SK-N-SH (cell line): ENCODE measurements at regions not wholly inside any gene's neighbourhood (a gene's known extent, or its start where the extent isn't known, plus 50 kb on each side); places are given as distances from the start of the nearest gene placed in this dataset.

Experiments used
- CTCF ChIA-PET: fragments of 300-600, 350-600 bp; formaldehyde crosslinking; extraction: SDS; loops from one replicate; lab custom pipeline; 2021; lab: Yijun Ruan, JAX
- POLR2A ChIA-PET: fragments of 350-600 bp; sonication (Branson Sonifier 250); formaldehyde crosslinking; extraction: SDS; loops from one replicate; lab custom pipeline; 2020; ENCODE audit warnings: antibody characterized with exemption, inconsistent platforms; lab: Yijun Ruan, JAX
- DNase-seq: peaks from one replicate; pipeline ENCODE4 v3.0.0; 2012
- H2AFZ ChIP-seq: fragments of 200-600 bp; sonication (generic); 2 replicates; pipeline ENCODE4 v1.8.1; 2016; ENCODE audit warnings: antibody characterized with exemption, mild to moderate bottlenecking, low read depth
- H3F3A ChIP-seq: fragments of 200-600 bp; sonication (generic); replicated peaks from 2 replicates; pipeline ENCODE3; 2016; ENCODE audit warnings: antibody characterized with exemption, mild to moderate bottlenecking; ENCODE audit not compliant: insufficient read depth
- H3K27ac ChIP-seq, 2 experiments: fragments of 200-500 bp in 1 of 2; fragments of 200-600 bp in 1 of 2; sonication (Bioruptor generic) in 1 of 2; sonication (generic), shearing (Covaris generic) in 1 of 2; 2 replicates each; pipeline versions ENCODE4 v1.5.1 to v1.6.1; 2014 to 2016; ENCODE audit warnings: low read depth in 2 of 2, inconsistent platforms in 1 of 2, low read length in 1 of 2, mild to moderate bottlenecking in 1 of 2, mixed read lengths in 1 of 2
- H3K27me3 ChIP-seq: fragments of 200-600 bp; sonication (generic), shearing (Covaris generic); 2 replicates; pipeline ENCODE4 v1.6.1; 2016; ENCODE audit warnings: mixed run types; ENCODE audit not compliant: insufficient read depth
- H3K36me3 ChIP-seq, 2 experiments: fragments of 200-500 bp in 1 of 2; fragments of 200-600 bp in 1 of 2; sonication (Bioruptor generic) in 1 of 2; sonication (generic) in 1 of 2; replicated peaks in 1 of 2; 2 replicates each; pipeline versions ENCODE3 to v1.5.1; 2014 to 2016; ENCODE audit warnings: low read length in 1 of 2, mild to moderate bottlenecking in 1 of 2; ENCODE audit not compliant: insufficient read depth in 2 of 2, control insufficient read depth in 1 of 2
- H3K4me1 ChIP-seq, 2 experiments: fragments of 200-500 bp in 1 of 2; fragments of 200-600 bp in 1 of 2; sonication (Bioruptor generic) in 1 of 2; sonication (generic), shearing (Covaris generic) in 1 of 2; 2 replicates each; pipeline versions ENCODE4 v1.5.1 to v1.6.1; 2014 to 2016; ENCODE audit warnings: low read depth in 1 of 2, low read length in 1 of 2, mixed run types in 1 of 2; ENCODE audit not compliant: insufficient read depth in 2 of 2, control insufficient read depth in 1 of 2
- H3K4me2 ChIP-seq: fragments of 200-600 bp; sonication (generic), shearing (Covaris generic); 2 replicates; pipeline ENCODE4 v1.6.1; 2017; ENCODE audit warnings: mixed run types
- H3K4me3 ChIP-seq, 2 experiments: fragments of 200-500 bp in 1 of 2; fragments of 200-600 bp in 1 of 2; sonication (Bioruptor generic) in 1 of 2; sonication (generic), shearing (Covaris generic) in 1 of 2; 2 replicates each; pipeline versions ENCODE4 v1.5.1 to v1.8.1; 2014 to 2016; ENCODE audit warnings: low read depth in 2 of 2, inconsistent platforms in 1 of 2, low read length in 1 of 2, mild to moderate bottlenecking in 1 of 2, mixed read lengths in 1 of 2, moderate library complexity in 1 of 2
- H3K79me2 ChIP-seq: fragments of 200-600 bp; sonication (generic); 2 replicates; pipeline ENCODE4 v1.8.1; 2017; ENCODE audit warnings: mild to moderate bottlenecking; ENCODE audit not compliant: insufficient read depth
- H3K9ac ChIP-seq: fragments of 200-600 bp; sonication (generic); 2 replicates; pipeline ENCODE4 v1.6.1; 2017; ENCODE audit warnings: mixed run types
- H3K9me2 ChIP-seq: fragments of 200-600 bp; sonication (generic); 2 replicates; pipeline ENCODE4 v1.6.1; 2017; ENCODE audit warnings: mixed run types
- H3K9me3 ChIP-seq: fragments of 200-600 bp; sonication (generic); 2 replicates; pipeline ENCODE4 v1.6.1; 2017; ENCODE audit warnings: mixed run types, mild to moderate bottlenecking, moderate library complexity
- H4K20me1 ChIP-seq: fragments of 200-600 bp; sonication (generic); 2 replicates; pipeline ENCODE4 v1.6.1; 2017; ENCODE audit warnings: mild to moderate bottlenecking, mixed run types; ENCODE audit not compliant: insufficient read depth
- CHD2 ChIP-seq: fragments of 150-350 bp; IDR thresholded peaks from 2 replicates; pipeline ENCODE4 v1.6.1; 2018; ENCODE audit warnings: low read length; ENCODE audit not compliant: partially characterized antibody
- ELF1 ChIP-seq: IDR thresholded peaks from 2 replicates; pipeline ENCODE4 v1.4.0; 2012
- FOXJ3 ChIP-seq: sonication (generic); formaldehyde crosslinking; IDR thresholded peaks from 2 replicates; pipeline ENCODE4 v1.5.1; 2020; ENCODE audit warnings: mild to moderate bottlenecking, missing genetic modification reagents
- FOXM1 ChIP-seq: IDR thresholded peaks from 2 replicates; pipeline ENCODE4 v1.4.0; 2012; ENCODE audit warnings: low read depth, mild to moderate bottlenecking
- GABPA ChIP-seq: IDR thresholded peaks from 2 replicates; pipeline ENCODE4 v1.4.0; 2012; ENCODE audit warnings: low read depth, mild to moderate bottlenecking
- GATA2 ChIP-seq: sonication (generic); formaldehyde crosslinking; IDR thresholded peaks from 2 replicates; pipeline ENCODE4 v1.5.0; 2020; ENCODE audit warnings: mild to moderate bottlenecking, missing genetic modification reagents
- IRF3 ChIP-seq: fragments of 150-350 bp; IDR thresholded peaks from 2 replicates; pipeline ENCODE4 v1.6.1; 2016; ENCODE audit warnings: mild to moderate bottlenecking, low read depth, low read length
- MEF2A ChIP-seq: IDR thresholded peaks from 2 replicates; pipeline ENCODE4 v1.4.0; 2012; ENCODE audit warnings: low read depth, borderline replicate concordance
- NRF1 ChIP-seq: IDR thresholded peaks from 2 replicates; pipeline ENCODE4 v1.6.1; 2012; ENCODE audit warnings: low read depth, mild to moderate bottlenecking, low read length
- SIN3A ChIP-seq: IDR thresholded peaks from 2 replicates; pipeline ENCODE4 v1.6.1; 2012; ENCODE audit warnings: low read depth, mild to moderate bottlenecking, low read length, moderate library complexity, borderline replicate concordance
- SMC3 ChIP-seq: IDR thresholded peaks from 2 replicates; pipeline ENCODE4 v1.6.1; 2012; ENCODE audit warnings: low read depth, low read length, improper control_type of control experiment
- USF2 ChIP-seq: fragments of 150-350 bp; IDR thresholded peaks from 2 replicates; pipeline ENCODE4 v1.6.1; 2017; ENCODE audit warnings: antibody characterized with exemption, low read length, low read depth, borderline replicate concordance
- ZBTB33 ChIP-seq: IDR thresholded peaks from 2 replicates; pipeline ENCODE4 v1.4.0; 2012; ENCODE audit warnings: low read depth, borderline replicate concordance
- WGBS: methylation state at CpG from one replicate; pipeline ENCODE4 v1.1.6; 2017; ENCODE audit warnings: low lambda C conversion rate; 5-methylcytosine and 5-hydroxymethylcytosine counted together
- TF ChIP-seq, protein P1 (sequence below): IDR thresholded peaks from 2 replicates; pipeline ENCODE4 v1.4.0; 2012; ENCODE audit warnings: low read depth, borderline replicate concordance
- TF ChIP-seq, protein P2 (sequence below): fragments of 200-600 bp; sonication (generic); IDR thresholded peaks from 2 replicates; pipeline ENCODE4 v1.6.1; 2017; ENCODE audit warnings: antibody characterized with exemption, mild to moderate bottlenecking, moderate library complexity
- TF ChIP-seq, protein P3 (sequence below): IDR thresholded peaks from 2 replicates; pipeline ENCODE4; 2012

DNA sequence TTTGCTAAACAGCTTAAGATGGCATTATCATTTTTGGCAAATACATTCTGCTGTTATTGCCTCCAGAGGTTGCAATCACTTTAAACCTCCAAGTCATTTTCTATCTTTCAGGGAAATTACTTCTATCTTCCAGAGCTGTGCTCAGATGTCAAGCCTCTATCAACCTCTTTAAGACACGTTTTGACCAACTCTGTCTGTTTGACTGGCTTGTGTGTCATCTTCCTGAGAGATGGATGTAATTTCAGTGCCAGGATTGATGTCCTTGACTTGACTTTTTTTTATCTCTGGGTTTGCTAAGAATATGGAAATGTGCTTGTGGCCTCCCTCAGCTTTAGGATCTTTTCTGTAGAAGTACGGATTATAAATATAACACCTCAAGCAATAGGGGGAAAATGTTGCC, 263.4 kb downstream of the GLUD2 start (continued):
- TF ChIP-seq USF2 (no peak), CHD2 (no peak), SMC3 (no peak)
- TF ChIP-seq, protein P1, sequence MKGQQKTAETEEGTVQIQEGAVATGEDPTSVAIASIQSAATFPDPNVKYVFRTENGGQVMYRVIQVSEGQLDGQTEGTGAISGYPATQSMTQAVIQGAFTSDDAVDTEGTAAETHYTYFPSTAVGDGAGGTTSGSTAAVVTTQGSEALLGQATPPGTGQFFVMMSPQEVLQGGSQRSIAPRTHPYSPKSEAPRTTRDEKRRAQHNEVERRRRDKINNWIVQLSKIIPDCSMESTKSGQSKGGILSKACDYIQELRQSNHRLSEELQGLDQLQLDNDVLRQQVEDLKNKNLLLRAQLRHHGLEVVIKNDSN: no peak

DNA sequence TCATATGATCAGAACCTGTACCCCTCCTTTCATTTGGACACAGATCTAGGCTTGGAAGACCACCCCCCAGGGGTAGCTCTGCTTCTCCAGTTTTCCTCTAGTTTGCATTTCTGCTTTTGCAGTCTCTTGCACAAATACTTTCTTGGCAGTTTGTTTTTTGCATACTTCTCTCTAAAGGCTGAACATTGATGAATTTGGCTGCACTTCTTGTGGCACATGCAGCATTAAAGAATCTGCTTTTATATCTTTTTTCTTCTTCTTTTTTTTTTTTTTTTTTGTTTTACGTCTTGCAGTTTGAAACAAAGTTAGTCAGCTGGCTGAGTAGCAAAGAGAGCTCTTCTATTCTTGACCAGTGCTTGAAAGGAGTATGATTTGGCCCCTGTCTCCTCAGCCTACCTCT, 273.0 kb downstream of the GLUD2 start:
- Histone ChIP-seq H3K9me2 (no peaks in the 10 kb centered on the region), H3K4me1 (no peaks in the 10 kb centered on the region), H3K36me3 (no peaks in the 10 kb centered on the region), H3K79me2 (no peaks in the 10 kb centered on the region), H3K4me3 (no peak overlapping the region), H3K9me3 (no peaks in the 10 kb centered on the region)
- CTCF ChIA-PET: no interaction called here
- WGBS: 0% methylated on average over 1 of the region's 1 CpG
- DNase-seq: no peak
- TF ChIP-seq GABPA (no peak), SIN3A (no peak), NRF1 (no peak), GATA2 (CRISPR knock-in tag) (no peak), ZBTB33 (no peak), FOXJ3 (no peak), FOXM1 (no peak), ELF1 (no peak), IRF3 (no peak), MEF2A (no peak)
- TF ChIP-seq, protein P2, sequence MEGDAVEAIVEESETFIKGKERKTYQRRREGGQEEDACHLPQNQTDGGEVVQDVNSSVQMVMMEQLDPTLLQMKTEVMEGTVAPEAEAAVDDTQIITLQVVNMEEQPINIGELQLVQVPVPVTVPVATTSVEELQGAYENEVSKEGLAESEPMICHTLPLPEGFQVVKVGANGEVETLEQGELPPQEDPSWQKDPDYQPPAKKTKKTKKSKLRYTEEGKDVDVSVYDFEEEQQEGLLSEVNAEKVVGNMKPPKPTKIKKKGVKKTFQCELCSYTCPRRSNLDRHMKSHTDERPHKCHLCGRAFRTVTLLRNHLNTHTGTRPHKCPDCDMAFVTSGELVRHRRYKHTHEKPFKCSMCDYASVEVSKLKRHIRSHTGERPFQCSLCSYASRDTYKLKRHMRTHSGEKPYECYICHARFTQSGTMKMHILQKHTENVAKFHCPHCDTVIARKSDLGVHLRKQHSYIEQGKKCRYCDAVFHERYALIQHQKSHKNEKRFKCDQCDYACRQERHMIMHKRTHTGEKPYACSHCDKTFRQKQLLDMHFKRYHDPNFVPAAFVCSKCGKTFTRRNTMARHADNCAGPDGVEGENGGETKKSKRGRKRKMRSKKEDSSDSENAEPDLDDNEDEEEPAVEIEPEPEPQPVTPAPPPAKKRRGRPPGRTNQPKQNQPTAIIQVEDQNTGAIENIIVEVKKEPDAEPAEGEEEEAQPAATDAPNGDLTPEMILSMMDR: no peak
- TF ChIP-seq, protein P3, sequence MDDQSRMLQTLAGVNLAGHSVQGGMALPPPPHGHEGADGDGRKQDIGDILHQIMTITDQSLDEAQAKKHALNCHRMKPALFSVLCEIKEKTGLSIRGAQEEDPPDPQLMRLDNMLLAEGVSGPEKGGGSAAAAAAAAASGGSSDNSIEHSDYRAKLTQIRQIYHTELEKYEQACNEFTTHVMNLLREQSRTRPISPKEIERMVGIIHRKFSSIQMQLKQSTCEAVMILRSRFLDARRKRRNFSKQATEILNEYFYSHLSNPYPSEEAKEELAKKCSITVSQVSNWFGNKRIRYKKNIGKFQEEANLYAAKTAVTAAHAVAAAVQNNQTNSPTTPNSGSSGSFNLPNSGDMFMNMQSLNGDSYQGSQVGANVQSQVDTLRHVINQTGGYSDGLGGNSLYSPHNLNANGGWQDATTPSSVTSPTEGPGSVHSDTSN: no peak
- TF ChIP-seq, all 33 proteins: peak for 0
- no peak overlapping the region for H2AFZ ChIP-seq
- no peaks in the 10 kb centered on the region for H3F3A ChIP-seq
- POLR2A ChIA-PET: no interaction called here
- no peak overlapping the region for H3K4me2 ChIP-seq
- H3K9ac ChIP-seq: no peak overlapping the region
- H3K27ac ChIP-seq: no peak overlapping the region
- H3K27me3 ChIP-seq: no peaks in the 10 kb centered on the region; the same call in 1 of the 2 replicates
- H4K20me1 ChIP-seq: no peaks in the 10 kb centered on the region
